ENCODE measurements at regions not wholly inside any gene's neighbourhood (a gene's known extent, or its start where the extent isn't known, plus 50 kb on each side); places are given as distances from the start of the nearest gene placed in this dataset.

GRCh38 chr1:18052671-18053070 is 54.9 kb upstream of the IGSF21 start:
- DNase-seq (ENCODE audit: low read depth in 4 of 4, low spot score in 3 of 4) = no peak

DNA sequence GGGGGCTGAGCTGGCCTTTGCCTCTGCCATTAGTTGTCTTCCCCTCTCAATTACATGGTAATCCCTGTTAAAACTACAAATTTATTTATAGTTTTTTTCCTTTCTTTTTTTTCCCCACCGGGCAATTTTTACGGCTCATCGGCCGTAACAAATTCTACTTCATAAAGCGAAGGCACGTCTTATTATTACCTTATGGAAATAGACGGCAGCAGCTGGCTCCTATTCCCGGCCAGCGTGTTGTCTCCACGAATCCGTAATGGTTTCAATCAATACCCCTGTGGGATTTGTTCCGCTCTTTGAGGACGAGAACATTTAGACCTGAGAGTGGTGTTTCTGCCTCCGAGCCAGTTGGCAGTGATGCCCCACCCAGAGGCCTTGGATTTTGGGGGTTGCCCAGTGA is 52.4 kb upstream of the IGSF21 start:
- DNase-seq (ENCODE audit: low read depth in 4 of 4, low spot score in 3 of 4) = no peak

DNA sequence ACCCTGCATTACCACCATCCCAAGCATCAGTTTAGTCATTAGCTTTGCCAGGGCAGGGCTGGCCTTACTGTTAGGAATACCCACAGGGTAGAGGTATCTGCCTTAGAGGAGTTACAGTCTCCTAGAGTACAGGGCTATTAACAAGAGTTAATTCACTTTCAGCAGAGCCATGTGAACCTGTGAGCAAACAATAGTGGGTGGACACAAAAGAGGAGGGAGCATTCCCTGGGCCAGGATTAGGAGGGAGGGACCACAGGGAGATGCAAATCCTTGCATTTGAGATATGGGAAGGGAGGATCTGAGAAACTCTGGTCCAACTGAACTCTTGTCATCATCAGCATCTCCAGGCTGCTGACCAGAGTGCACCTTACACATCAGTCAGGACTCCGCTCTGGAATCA is 51.1 kb upstream of the IGSF21 start:
- no peak for DNase-seq (ENCODE audit: low read depth in 4 of 4, low spot score in 3 of 4)

GRCh38 chr1:18057623-18058022 is 50.0 kb upstream of the IGSF21 start:
- no peak for DNase-seq (ENCODE audit: low read depth in 4 of 4, low spot score in 3 of 4)
